Chondrocyte (in vitro differentiated cells): ENCODE measurements at regions not wholly inside any gene's neighbourhood (a gene's known extent, or its start where the extent isn't known, plus 50 kb on each side); places are given as distances from the start of the nearest gene placed in this dataset.

ENCODE experiments used
- DNase-seq: peaks from one replicate; pipeline ENCODE4 v3.0.0; 2021; ENCODE audit warnings: mixed read lengths, low spot score
- H3K27ac Mint-ChIP-seq: one replicate; pipeline ENCODE4 v1.8.0; 2021; ENCODE audit warnings: mild to moderate bottlenecking, moderate library complexity, mixed read lengths; ENCODE audit not compliant: unreplicated experiment
- H3K27me3 Mint-ChIP-seq: 2 replicates; pipeline ENCODE4 v1.8.0; 2021; ENCODE audit warnings: low read depth, mixed read lengths
- H3K36me3 Mint-ChIP-seq: 2 replicates; pipeline ENCODE4 v1.8.0; 2021; ENCODE audit warnings: low read depth, mixed read lengths
- H3K4me1 Mint-ChIP-seq: 2 replicates; pipeline ENCODE4 v1.8.0; 2021; ENCODE audit warnings: low read depth, mild to moderate bottlenecking, mixed read lengths
- H3K4me3 Mint-ChIP-seq: one replicate; pipeline ENCODE4 v1.8.0; 2021; ENCODE audit warnings: mild to moderate bottlenecking, moderate library complexity, mixed read lengths; ENCODE audit not compliant: unreplicated experiment
- H3K9me3 Mint-ChIP-seq: 2 replicates; pipeline ENCODE4 v1.8.0; 2021; ENCODE audit warnings: low read depth, mixed read lengths
- CTCF ChIP-seq: fragments of 200-600 bp; sonication (generic); IDR thresholded peaks from 2 replicates; pipeline ENCODE4 v1.5.0; 2021; ENCODE audit warnings: antibody characterized with exemption, mild to moderate bottlenecking, moderate library complexity

DNA sequence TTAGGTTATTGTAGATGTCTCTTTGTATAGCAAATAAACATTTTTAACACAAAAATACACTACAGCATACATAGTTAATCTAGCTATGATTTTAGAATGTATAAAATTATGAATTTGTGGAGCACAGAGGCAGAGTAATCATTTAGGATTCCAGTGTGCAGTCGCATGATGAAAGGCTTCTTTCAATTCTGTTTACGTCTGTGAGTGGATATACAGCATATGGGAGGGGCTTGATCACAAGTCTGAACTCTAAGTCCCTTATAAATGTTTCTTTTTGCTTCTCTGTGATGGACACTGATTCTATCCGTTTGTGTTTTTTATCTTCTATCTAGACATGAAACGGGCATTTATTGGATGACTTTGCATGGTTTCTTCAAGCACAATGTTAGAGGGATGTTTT lies 1239.6 kb upstream of the AGA start:
- H3K36me3 Mint-ChIP-seq = no peaks in the 10 kb centered on the region
- no peak for TF ChIP-seq CTCF

GRCh38 chr4:178689926-178690325 lies 1247.7 kb upstream of the AGA start:
- H3K4me1 Mint-ChIP-seq = no peaks in the 10 kb centered on the region
- H3K27me3 Mint-ChIP-seq = peaks cover 2% of the 10 kb centered on the region
- H3K4me3 Mint-ChIP-seq = no peak overlapping the region
- peaks cover 3% of the 10 kb centered on the region for H3K9me3 Mint-ChIP-seq
- TF ChIP-seq CTCF = no peak
- no peak overlapping the region for H3K27ac Mint-ChIP-seq
- no peaks in the 10 kb centered on the region for H3K36me3 Mint-ChIP-seq
- DNase-seq = no peak

More for the DNA sequence above, 1239.6 kb upstream of the AGA start:
- Mint-ChIP-seq H3K27ac (no peak overlapping the region), H3K4me1 (no peaks in the 10 kb centered on the region), H3K9me3 (peaks cover 1% of the 10 kb centered on the region), H3K27me3 (no peaks in the 10 kb centered on the region), H3K4me3 (no peak overlapping the region)
- DNase-seq = no peak

- Mint-ChIP-seq H3K27ac (no peak overlapping the region), H3K4me1 (no peaks in the 10 kb centered on the region)
Measured at GRCh38 chr4:178693816-178694215, 1251.6 kb upstream of the AGA start.

DNA sequence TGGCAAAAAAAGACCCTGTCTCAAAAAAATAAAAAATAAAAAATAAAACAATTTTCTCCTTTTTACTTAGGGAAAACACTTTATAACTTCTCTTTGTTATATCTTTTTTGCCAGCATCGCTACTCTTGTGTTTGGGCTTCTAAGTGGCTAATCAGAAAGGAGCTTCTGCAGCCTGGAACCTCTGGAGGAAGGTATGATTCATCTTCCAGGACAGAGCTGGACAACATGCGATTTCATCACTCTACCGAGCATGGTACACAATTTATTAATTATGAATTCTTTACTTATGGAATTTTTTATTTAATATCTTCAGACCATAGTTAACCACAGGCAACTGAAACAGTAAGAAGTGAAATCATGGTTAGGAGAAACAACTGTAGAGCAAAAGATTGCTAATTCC lies 1254.3 kb upstream of the AGA start:
- DNase-seq = no peak

More at GRCh38 chr4:178693816-178694215, 1251.6 kb upstream of the AGA start:
- Mint-ChIP-seq H3K36me3 (no peaks in the 10 kb centered on the region), H3K4me3 (no peak overlapping the region), H3K27me3 (peaks cover 2% of the 10 kb centered on the region), H3K9me3 (peaks cover 3% of the 10 kb centered on the region)
- DNase-seq = no peak
- TF ChIP-seq CTCF = no peak

GRCh38 chr4:178712486-178712885 lies 1270.2 kb upstream of the AGA start:
- Mint-ChIP-seq H3K36me3 (no peaks in the 10 kb centered on the region), H3K9me3 (no peaks in the 10 kb centered on the region), H3K27me3 (no peaks in the 10 kb centered on the region), H3K4me3 (no peak overlapping the region), H3K4me1 (no peaks in the 10 kb centered on the region), H3K27ac (no peak overlapping the region)
- DNase-seq = no peak
- TF ChIP-seq CTCF = no peak

More for the DNA sequence above, 1254.3 kb upstream of the AGA start:
- H3K36me3 Mint-ChIP-seq = no peaks in the 10 kb centered on the region
- H3K9me3 Mint-ChIP-seq = peaks cover 3% of the 10 kb centered on the region
- H3K4me3 Mint-ChIP-seq = no peak overlapping the region
- H3K27me3 Mint-ChIP-seq = no peaks in the 10 kb centered on the region
- H3K4me1 Mint-ChIP-seq = no peaks in the 10 kb centered on the region
- no peak overlapping the region for H3K27ac Mint-ChIP-seq
- TF ChIP-seq CTCF = no peak
